Subcutaneous abdominal adipose tissue (tissue), 5 donors: ENCODE measurements at regions not wholly inside any gene's neighbourhood (a gene's known extent, or its start where the extent isn't known, plus 50 kb on each side); places are given as distances from the start of the nearest gene placed in this dataset.

Experiments
- H3K27ac ChIP-seq: one replicate; pipeline ENCODE4 v1.7.0; 2013; ENCODE audit warnings: low read depth, mild to moderate bottlenecking, inconsistent platforms, low read length, moderate library complexity
- H3K27me3 ChIP-seq, 5 donors: one replicate each; pipeline ENCODE4 v1.7.0; 2013; ENCODE audit warnings: low read length in 5 of 5, inconsistent platforms in 1 of 5; ENCODE audit not compliant: control insufficient read depth in 5 of 5, insufficient read depth in 4 of 5
- H3K36me3 ChIP-seq, 5 donors: one replicate each; pipeline ENCODE4 v1.7.0; 2013; ENCODE audit warnings: low read length in 5 of 5; ENCODE audit not compliant: control insufficient read depth in 5 of 5, insufficient read depth in 5 of 5
- H3K4me1 ChIP-seq, 5 donors: one replicate each; pipeline ENCODE4 v1.7.0; 2013; ENCODE audit warnings: low read length in 5 of 5, mild to moderate bottlenecking in 3 of 5, moderate library complexity in 1 of 5; ENCODE audit not compliant: control insufficient read depth in 5 of 5, insufficient read depth in 5 of 5
- H3K4me3 ChIP-seq, 5 donors: one replicate each; pipeline ENCODE4 v1.7.0; 2013; ENCODE audit warnings: low read length in 5 of 5, low read depth in 1 of 5
- H3K9ac ChIP-seq, 5 donors: one replicate each; pipeline ENCODE4 v1.7.0; 2013; ENCODE audit warnings: low read length in 5 of 5, mild to moderate bottlenecking in 4 of 5, moderate library complexity in 3 of 5
- H3K9me3 ChIP-seq, 5 donors: one replicate each; pipeline ENCODE4 v1.7.0; 2013; ENCODE audit warnings: low read length in 5 of 5; ENCODE audit not compliant: control insufficient read depth in 5 of 5
- donor health status: healthy.
- donor health status: healthy.
- donor health status: healthy.
- donor health status: healthy.
- donor health status: healthy.

- H3K4me1 ChIP-seq: no peaks in the 10 kb centered on the region
- H3K9me3 ChIP-seq: no peaks in the 10 kb centered on the region
- H3K27me3 ChIP-seq: peaks cover 12 to 39% (median 24%) of the 10 kb centered on the region in 5 donors
- H3K36me3 ChIP-seq: no peaks in the 10 kb centered on the region
- no peak overlapping the region for H3K4me3 ChIP-seq
- no peak overlapping the region for H3K27ac ChIP-seq
- no peak overlapping the region for H3K9ac ChIP-seq
These were observed 68.0 kb upstream of the SLC6A11 start for GRCh38 chr3:10748040-10748439.

GRCh38 chr3:10753964-10754363, 62.1 kb upstream of the SLC6A11 start:
- no peak overlapping the region for H3K27ac ChIP-seq
- no peaks in the 10 kb centered on the region for H3K4me1 ChIP-seq
- no peak overlapping the region for H3K4me3 ChIP-seq
- H3K9me3 ChIP-seq: no peaks in the 10 kb centered on the region
- H3K27me3 ChIP-seq: peaks cover 5 to 29% (median 17%) of the 10 kb centered on the region in 5 donors
- H3K9ac ChIP-seq: no peak overlapping the region
- no peaks in the 10 kb centered on the region for H3K36me3 ChIP-seq

- no peaks in the 10 kb centered on the region for H3K9me3 ChIP-seq
- no peak overlapping the region for H3K27ac ChIP-seq
- H3K36me3 ChIP-seq: no peaks in the 10 kb centered on the region
- H3K4me3 ChIP-seq: no peak overlapping the region
- H3K9ac ChIP-seq: no peak overlapping the region
- no peaks in the 10 kb centered on the region for H3K4me1 ChIP-seq
- H3K27me3 ChIP-seq: peaks cover 0 to 25% (median 17%) of the 10 kb centered on the region in 5 donors
These were observed 59.5 kb upstream of the SLC6A11 start for GRCh38 chr3:10756546-10756945.

- Histone ChIP-seq H3K36me3 (no peaks in the 10 kb centered on the region), H3K27me3 (peaks cover 0 to 27% (median 16%) of the 10 kb centered on the region in 5 donors), H3K9me3 (no peaks in the 10 kb centered on the region), H3K4me3 (no peak overlapping the region), H3K4me1 (no peaks in the 10 kb centered on the region), H3K27ac (no peak overlapping the region), H3K9ac (no peak overlapping the region)
These were observed 58.8 kb upstream of the SLC6A11 start for GRCh38 chr3:10757021-10757820.

GRCh38 chr3:10757821-10758130, 58.3 kb upstream of the SLC6A11 start:
- no peaks in the 10 kb centered on the region for H3K9me3 ChIP-seq
- H3K9ac ChIP-seq: no peak overlapping the region
- H3K4me3 ChIP-seq: no peak overlapping the region
- H3K27ac ChIP-seq: no peak overlapping the region
- H3K36me3 ChIP-seq: no peaks in the 10 kb centered on the region
- H3K27me3 ChIP-seq: peaks cover 0 to 27% (median 18%) of the 10 kb centered on the region in 5 donors
- H3K4me1 ChIP-seq: no peaks in the 10 kb centered on the region

- peaks cover 0 to 33% (median 21%) of the 10 kb centered on the region in 5 donors for H3K27me3 ChIP-seq
- H3K27ac ChIP-seq: no peak overlapping the region
- no peaks in the 10 kb centered on the region for H3K9me3 ChIP-seq
- H3K36me3 ChIP-seq: no peaks in the 10 kb centered on the region
- no peak overlapping the region for H3K4me3 ChIP-seq
- no peaks in the 10 kb centered on the region for H3K4me1 ChIP-seq
- H3K9ac ChIP-seq: no peak overlapping the region
These were observed 57.6 kb upstream of the SLC6A11 start for GRCh38 chr3:10758304-10759037.

GRCh38 chr3:10759495-10759894, 56.5 kb upstream of the SLC6A11 start:
- no peak overlapping the region for H3K4me3 ChIP-seq
- H3K9me3 ChIP-seq: no peaks in the 10 kb centered on the region
- H3K4me1 ChIP-seq: no peaks in the 10 kb centered on the region
- H3K36me3 ChIP-seq: no peaks in the 10 kb centered on the region
- H3K27ac ChIP-seq: no peak overlapping the region
- H3K27me3 ChIP-seq: peaks cover 6 to 36% (median 24%) of the 10 kb centered on the region in 5 donors
- no peak overlapping the region for H3K9ac ChIP-seq

- no peaks in the 10 kb centered on the region for H3K36me3 ChIP-seq
- H3K9ac ChIP-seq: no peak overlapping the region
- no peak overlapping the region for H3K4me3 ChIP-seq
- no peaks in the 10 kb centered on the region for H3K9me3 ChIP-seq
- no peak overlapping the region for H3K27ac ChIP-seq
- no peaks in the 10 kb centered on the region for H3K4me1 ChIP-seq
- peaks cover 11 to 35% (median 27%) of the 10 kb centered on the region in 5 donors for H3K27me3 ChIP-seq
These were observed 55.8 kb upstream of the SLC6A11 start for GRCh38 chr3:10760199-10760598.

GRCh38 chr3:10761583-10761982, 54.4 kb upstream of the SLC6A11 start:
- no peaks in the 10 kb centered on the region for H3K36me3 ChIP-seq
- H3K27ac ChIP-seq: no peak overlapping the region
- H3K9me3 ChIP-seq: no peaks in the 10 kb centered on the region
- no peak overlapping the region for H3K9ac ChIP-seq
- H3K4me3 ChIP-seq: no peak overlapping the region
- H3K4me1 ChIP-seq: no peaks in the 10 kb centered on the region
- peaks cover 11 to 35% (median 31%) of the 10 kb centered on the region in 5 donors for H3K27me3 ChIP-seq

GRCh38 chr3:10762116-10762515, 53.9 kb upstream of the SLC6A11 start:
- Histone ChIP-seq H3K9ac (no peak overlapping the region), H3K27ac (no peak overlapping the region)

More at GRCh38 chr3:10762116-10762515, 53.9 kb upstream of the SLC6A11 start:
- H3K4me3 ChIP-seq: no peak overlapping the region
- no peaks in the 10 kb centered on the region for H3K9me3 ChIP-seq
- H3K27me3 ChIP-seq: peaks cover 11 to 40% (median 31%) of the 10 kb centered on the region in 5 donors
- no peaks in the 10 kb centered on the region for H3K4me1 ChIP-seq
- H3K36me3 ChIP-seq: no peaks in the 10 kb centered on the region
